RPMI7951 (cell line): ENCODE measurements at regions not wholly inside any gene's neighbourhood (a gene's known extent, or its start where the extent isn't known, plus 50 kb on each side); places are given as distances from the start of the nearest gene placed in this dataset.
"Not testable (repeated sequence)": the region's sequence is repeated elsewhere in the genome, so short reads cannot be mapped to it uniquely, and the experiment has no call there.

Experiments used
- DNase-seq: peaks from one replicate; pipeline ENCODE4 v3.0.0-alpha.2; 2012; ENCODE audit warnings: low read depth

- no peak for DNase-seq
These were observed 675.6 kb downstream of the RPL10L start for GRCh38 chr14:45976001-45976400.

DNA sequence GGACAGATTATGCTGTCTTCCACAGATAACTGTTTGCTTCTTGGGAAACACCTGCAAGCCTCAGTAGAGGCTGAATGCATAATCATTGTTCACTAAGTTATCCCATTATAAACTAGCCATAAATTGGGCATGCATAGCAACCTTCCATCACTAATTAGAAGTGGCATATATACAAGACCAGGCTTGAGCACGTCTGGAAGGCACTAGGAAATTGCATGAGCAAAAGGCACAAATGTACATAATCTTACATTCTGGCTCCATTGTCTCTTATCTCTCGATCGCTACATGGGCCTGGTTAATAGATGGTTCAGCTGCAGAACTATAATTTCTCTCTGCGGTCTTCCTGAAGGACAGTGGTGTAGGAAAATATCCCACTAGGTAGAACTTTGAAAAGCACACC is 679.2 kb downstream of the RPL10L start:
- no peak for DNase-seq

GRCh38 chr14:45970621-45971020 is 681.0 kb downstream of the RPL10L start:
- DNase-seq: no peak

GRCh38 chr14:45968037-45968436 is 683.5 kb downstream of the RPL10L start:
- DNase-seq: no peak

- no peak for DNase-seq
These were observed 696.5 kb upstream of the MIS18BP1 start for GRCh38 chr14:45949479-45949878.

- DNase-seq: no peak
These were observed 694.8 kb upstream of the MIS18BP1 start for GRCh38 chr14:45947830-45948229.

DNA sequence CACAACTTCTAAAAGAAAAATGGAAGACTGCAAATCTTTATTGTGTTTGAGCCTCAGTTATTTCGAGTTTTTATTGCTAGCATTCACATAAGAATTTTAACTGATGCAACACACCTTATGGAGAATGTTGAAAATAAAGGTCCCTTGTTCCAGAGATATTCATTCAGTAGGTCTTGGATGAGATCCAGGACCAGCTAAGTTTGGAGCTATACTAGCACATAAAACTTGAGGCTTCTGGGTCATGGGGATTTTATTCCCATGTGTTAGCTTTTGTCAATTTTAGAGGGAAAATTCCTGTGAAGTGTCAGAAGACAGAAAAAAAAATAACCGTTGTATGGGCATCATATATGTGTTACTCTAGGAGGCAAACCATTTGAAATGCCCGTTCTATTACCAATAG is 693.2 kb upstream of the MIS18BP1 start:
- DNase-seq: peak; percentile 0

GRCh38 chr14:45940318-45940717 is 687.3 kb upstream of the MIS18BP1 start:
- no peak for DNase-seq

DNA sequence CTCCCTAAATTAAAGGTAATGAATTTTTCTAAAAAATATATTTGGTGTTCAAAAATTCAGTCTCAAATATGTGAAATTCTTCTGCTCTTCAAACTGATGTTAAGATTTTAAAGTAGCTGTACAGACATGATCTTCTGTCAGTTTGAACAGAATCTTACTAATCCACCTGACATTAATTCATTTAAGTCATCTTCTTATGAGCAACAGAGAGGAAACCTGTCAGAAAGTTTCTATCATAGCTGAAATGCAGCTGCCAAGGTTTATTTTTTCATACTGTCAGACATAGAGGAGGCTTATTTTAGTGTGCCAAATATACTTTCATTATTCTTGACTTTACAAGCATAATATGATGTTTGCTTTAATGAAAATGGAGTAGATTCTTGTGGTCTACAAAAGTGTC is 686.6 kb upstream of the MIS18BP1 start:
- no peak for DNase-seq

DNA sequence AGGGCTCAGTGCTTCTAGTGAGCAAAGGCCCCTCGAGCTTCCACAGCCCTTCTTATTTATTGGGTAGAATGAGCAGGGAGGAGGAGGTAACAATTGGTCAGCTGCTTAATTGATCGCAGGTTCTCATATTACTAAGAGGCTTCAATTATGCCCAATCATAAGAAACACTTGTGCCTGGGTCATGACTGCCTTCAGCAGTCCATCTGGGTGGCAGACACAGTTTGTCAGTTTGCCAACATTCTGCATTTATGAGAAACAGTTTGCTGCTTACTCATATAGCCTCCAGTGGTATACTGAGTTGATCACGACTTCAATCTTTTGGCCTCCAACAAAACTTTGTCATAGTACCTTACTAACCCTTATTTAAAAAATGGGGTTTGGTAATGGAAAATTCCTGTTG is 667.0 kb upstream of the MIS18BP1 start:
- peak; percentile 58 for DNase-seq

GRCh38 chr14:45916340-45916953 is 663.4 kb upstream of the MIS18BP1 start:
- no peak for DNase-seq

DNA sequence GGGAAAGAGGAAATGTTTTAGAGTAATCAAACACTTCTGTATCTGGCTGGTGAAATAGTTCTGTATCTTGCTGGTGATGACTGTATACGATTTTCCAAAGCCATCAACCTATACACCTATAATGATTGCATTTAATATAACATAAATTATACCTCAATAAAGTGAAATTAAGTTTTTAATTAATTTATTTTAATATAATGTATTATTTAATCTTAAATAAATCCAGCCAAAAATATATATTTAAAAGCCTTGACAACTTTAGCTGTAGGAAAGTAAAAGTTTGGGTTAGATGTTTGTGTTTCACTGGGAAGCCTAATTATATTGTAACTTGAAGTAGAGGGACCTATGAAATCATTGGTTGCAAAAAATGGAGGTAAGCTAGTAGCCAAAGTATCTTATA is 654.8 kb upstream of the MIS18BP1 start:
- no peak for DNase-seq

GRCh38 chr14:45906257-45906656 is 653.3 kb upstream of the MIS18BP1 start:
- no peak for DNase-seq

DNA sequence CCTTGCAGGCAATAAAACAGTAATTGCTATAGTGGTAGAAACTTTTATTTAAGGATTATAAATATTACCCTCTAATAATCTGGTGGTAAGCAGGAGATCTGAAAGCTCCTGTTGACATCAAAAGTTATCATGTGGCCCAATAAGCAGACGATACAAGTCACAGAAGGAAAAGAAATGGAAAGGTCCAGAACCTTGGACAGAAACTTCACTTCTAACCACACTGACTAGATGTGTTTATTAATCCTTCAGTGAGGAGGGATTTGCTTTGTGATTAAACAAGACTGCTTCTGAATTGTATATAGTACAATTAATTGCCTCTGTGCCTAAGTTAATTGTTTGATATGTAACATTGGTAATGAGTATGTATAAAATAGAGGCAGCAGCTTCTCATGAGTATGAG is 652.7 kb upstream of the MIS18BP1 start:
- no peak for DNase-seq

- no peak for DNase-seq
These were observed 651.3 kb upstream of the MIS18BP1 start for GRCh38 chr14:45904314-45904713.

GRCh38 chr14:45902241-45902640 is 649.2 kb upstream of the MIS18BP1 start:
- no peak for DNase-seq

DNA sequence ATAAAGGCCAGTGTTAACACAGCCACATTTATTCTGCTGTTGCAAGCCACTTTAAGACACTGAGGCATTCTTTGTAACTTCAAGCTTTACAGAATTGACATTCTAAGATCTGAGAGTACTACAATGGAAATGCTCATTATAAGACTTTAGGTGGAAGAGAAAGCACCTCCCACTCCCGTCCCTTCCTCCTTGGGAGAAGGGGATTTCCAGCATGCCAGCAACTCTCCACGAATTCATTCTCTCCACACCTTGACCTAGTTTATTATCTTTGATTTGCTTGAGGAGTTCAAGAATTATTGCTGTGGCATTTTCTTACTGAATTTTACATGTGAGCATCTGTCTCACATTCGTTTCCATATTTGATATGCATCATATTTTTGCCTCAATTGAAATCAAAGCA is 644.4 kb upstream of the MIS18BP1 start:
- DNase-seq: no peak

DNA sequence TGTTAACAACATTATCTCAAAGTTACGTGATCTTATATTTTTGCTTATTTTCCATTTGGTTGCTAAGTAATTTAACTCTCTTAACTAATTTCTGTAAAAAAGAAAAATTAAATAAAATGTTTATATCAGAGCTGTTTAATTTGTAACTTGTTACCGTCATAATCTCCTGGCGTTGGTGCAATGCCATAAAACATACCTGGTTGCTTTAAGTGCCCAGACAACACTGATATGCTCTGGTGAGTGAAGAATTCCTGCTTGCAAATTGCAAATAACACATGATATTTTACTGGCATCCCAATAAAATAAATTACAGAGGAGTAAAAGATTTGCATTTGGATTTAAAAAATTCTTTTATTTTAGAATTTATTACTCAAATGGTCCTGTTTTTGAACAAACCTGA is 640.1 kb upstream of the MIS18BP1 start:
- no peak for DNase-seq

GRCh38 chr14:45891417-45892080 is 638.5 kb upstream of the MIS18BP1 start:
- DNase-seq: no peak

DNA sequence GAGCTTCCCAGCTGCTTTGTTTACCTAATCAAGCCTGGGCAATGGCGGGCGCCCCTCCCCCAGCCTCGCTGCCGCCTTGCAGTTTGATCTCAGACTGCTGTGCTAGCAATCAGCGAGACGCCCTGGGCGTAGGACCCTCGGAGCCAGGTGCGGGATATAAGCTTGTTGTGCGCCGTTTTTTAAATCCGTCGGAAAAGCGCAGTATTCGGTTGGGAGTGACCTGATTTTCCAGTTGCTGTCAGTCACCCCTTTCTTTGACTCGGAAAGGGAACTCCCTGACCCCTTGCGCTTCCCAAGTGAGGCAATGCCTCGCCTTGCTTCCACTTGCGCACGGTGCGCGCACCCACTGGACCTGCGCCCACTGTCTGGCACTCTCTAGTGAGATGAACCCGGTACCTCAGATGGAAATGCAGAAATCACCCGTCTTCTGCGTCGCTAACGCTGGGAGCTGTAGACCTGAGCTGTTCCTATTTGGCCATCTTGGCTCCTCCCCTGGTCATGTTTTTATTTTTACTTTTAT is 635.8 kb upstream of the MIS18BP1 start:
- not testable (repeated sequence) for DNase-seq

DNA sequence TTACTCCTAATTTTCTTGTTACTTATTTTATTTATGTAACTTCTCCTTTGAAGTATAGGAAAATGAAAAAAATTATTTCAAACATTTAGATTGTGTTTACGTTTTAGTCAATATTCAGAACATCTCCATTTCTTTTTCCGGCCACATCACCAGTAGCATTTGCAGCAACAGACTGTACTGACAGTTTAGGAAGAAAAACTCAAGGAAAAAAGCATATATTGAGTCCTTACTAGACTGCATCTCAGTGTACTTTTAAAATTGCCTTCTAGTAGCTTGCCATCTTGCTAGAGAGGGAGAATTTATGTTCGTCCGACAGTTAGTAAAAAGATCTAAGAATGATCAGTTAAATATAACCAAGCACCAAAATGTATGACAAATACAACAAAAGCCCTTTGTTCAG is 625.0 kb upstream of the MIS18BP1 start:
- no peak for DNase-seq

GRCh38 chr14:45868863-45869262 is 615.9 kb upstream of the MIS18BP1 start:
- DNase-seq: no peak

DNA sequence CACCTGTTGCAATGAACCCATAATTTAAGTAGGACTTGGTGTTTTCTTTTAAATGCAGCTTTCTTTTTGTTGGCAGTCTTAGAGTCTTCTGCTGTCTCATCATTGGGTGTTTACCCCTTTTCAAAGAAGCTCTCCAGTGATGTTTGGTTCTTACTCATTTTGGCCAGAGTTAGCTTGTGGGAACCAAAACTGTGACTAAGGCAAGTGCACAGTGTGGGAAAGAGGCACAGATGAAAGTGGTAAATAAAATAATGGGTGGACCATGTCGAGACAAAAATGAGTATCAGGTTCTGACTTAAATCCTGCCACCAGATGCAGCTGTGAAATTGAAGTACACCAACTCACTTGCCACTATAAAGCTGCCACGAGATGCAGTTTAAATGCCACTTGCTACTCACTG is 615.4 kb upstream of the MIS18BP1 start:
- no peak for DNase-seq
